ENCODE measurements at regions not wholly inside any gene's neighbourhood (a gene's known extent, or its start where the extent isn't known, plus 50 kb on each side); places are given as distances from the start of the nearest gene placed in this dataset.

- TF ChIP-seq CTCF (IDR thresholded peaks at IDR 0.05; ENCODE audit: low read depth, low read length, missing input control), result no peak
- no peak for TF ChIP-seq GABPA (IDR thresholded peaks at IDR 0.05 in 1 of 2, conservative IDR thresholded peaks at IDR 0.05 in 1 of 2)
- TF ChIP-seq MAX (IDR thresholded peaks at IDR 0.05), result no peak
- no peak for TF ChIP-seq JUND (IDR thresholded peaks at IDR 0.05)
These were observed 158.7 kb upstream of the ZNF184 start for GRCh38 chr6:27631609-27631916.
